DMS53 treated with DMSO at 0.1 percent for 48 hours (cell line): ENCODE measurements at regions not wholly inside any gene's neighbourhood (a gene's known extent, or its start where the extent isn't known, plus 50 kb on each side); places are given as distances from the start of the nearest gene placed in this dataset.
A peak's percentile ranks its signal among the peaks of the same experiment; 100 is the strongest.

Experiments used
- DNase-seq: peaks from one replicate; lab custom pipeline; 2025; ENCODE audit not compliant: unreplicated experiment; lab: John Stamatoyannopoulos, UW

DNA sequence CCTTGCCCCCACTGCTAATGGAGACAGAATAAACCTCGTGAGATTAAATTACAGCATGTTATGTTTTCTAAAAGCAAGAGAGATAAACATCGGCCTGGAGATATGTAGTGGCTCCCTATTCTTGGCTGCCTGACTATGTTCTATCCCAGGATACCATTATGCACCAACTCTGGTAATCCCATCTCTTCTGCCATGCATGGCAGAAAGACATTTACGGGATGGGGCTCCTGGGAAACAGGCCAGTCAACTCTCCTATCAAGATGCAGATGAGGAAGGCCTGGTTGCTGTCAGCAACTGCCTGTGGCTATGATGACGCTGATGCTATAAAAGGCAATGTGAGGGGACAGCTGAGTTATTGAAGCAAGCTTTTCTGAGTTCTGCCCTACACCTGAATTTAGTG lies 166.2 kb upstream of the VCX3A start:
- DNase-seq: no peak

DNA sequence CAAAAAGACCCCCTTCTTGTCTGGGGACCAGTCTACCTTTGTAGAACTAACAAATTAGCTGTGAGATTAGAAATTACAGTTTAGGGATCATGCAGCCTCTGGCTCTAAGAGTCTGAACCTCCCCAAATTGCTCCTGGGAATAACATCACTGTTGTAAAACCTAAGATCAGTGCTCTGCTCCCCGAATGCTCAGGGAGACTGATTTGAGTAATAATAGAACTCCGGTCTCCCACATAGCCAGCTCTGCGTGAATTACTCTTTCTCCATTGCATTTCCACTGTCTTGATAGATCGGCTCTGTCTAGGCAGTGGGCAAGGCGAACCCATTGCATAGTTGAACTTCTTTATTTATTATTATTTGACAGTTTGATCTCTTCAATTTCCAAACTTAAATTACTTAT lies 160.8 kb upstream of the VCX3A start:
- no peak for DNase-seq

DNA sequence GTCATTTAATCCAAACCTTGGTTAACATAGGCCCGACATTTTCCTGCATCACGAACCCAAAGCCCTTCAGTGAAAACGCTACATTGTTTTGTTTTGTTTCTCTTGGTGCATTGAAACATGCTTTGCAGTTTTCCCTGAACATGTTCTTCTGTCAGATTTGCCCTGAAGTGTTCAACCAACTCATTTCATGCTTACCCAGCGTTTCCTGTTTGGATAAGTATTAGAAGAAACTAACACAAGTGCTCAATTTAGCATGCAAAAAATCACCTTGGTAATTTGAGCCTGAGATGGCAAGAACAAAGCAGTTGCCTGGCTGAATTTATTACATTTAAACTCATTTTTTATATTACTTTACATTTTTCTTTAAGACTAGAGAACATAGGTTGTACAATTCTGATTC lies 160.1 kb upstream of the VCX3A start:
- DNase-seq: no peak

DNA sequence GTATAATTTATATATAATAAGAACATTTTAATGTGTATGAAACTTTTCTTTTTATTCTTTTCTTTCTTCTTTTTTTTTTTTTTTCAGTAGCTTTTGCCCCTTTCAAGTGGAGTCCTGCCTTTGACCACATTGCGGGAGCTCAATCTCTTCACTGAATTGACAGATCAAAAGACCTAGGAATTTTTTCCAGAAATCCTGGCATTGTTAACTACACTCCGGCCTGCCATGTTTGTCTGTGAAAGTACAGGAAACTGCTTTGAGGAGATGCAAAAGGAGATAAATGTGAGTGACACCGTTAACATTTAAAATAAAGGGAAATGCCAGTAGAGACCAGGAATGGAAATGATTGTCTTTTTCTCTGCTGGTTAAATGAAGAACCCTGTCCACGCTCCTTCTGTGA lies 159.3 kb upstream of the VCX3A start:
- DNase-seq: no peak

DNA sequence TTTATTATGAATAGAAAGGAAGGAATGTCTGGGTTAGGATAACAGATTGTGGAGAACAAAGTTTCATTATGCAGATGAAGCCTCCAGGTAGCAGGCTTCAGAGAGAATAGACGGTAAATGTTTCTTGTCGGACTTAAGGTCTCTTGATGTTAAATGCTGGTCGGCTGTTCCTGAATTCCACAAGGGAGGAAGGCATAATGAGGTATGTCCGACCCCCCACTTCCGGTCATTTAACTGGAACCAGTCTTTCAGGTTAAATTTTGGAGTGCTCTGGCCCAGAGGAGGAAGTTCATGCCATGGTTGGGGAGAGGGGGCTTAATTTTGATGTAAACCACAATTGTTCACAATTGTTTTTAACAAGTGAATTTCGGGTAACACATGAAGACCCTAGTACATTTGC lies 158.1 kb upstream of the VCX3A start:
- no peak for DNase-seq

DNA sequence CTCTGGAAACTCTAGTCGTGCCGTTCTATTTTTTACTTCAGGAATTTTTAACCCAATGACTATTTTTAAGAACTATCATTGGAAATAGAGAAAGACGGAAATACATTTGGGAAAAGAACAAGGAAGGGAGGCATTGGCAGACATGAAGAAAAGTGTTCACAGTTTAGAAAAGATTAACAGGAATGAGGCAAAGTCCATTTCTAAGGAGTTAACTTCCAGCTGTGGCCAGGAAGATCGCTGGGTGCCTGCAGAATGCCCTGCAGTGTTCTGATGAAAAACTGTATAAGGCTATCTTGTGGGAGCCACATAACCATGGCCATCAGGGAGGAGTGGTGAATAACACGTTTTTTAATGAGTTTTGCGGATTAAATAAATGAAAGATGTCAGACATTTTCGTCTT lies 150.6 kb upstream of the VCX3A start:
- DNase-seq: no peak

DNA sequence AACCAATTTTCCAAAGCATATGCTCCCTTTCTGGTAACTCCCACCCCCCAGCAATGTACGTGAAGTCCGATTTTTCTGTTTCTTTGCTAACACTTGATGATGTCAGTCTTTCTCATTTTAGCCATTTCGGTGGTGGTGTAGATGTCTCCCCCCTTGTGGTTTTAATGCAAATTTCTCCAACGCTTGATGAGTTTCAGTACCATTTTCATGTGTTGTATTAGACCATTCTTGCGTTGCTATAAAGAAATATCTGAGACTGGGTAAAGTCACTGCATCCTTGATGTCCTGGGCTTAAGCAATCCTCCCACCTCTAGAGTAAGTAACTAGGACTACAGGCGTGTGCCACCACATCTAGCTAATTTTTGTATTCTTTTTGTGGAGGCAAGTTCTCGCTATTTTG lies 148.4 kb upstream of the VCX3A start:
- no peak for DNase-seq

DNA sequence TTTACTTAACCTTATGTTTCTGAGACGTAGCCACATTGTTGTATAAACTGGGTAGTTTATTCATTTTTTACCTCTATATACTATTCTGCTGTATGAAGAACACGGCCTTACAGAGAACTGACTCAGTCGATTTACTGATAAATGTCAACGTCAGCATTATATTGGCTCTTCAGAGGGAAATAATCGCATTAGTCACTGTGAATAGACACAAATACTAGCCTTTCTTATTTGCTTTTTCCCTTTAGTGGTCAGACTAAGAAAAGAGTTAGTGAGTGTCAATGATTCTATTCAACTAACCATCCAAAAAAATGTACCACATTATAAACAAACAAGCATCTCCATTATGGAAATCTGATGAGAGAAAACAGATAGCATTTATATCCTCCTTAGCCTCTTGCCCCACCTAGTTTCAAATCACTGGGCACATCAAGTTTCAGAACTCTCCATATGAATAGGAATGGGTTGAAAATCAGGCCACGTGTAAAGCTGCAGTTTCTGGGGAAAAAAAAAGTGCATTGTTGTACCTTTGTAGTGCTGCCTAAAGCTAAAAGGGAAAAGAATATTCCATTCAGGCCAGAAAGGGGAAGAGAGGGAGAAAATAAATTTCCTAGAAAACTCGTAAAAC lies 146.7 kb upstream of the VCX3A start:
- no peak for DNase-seq

DNA sequence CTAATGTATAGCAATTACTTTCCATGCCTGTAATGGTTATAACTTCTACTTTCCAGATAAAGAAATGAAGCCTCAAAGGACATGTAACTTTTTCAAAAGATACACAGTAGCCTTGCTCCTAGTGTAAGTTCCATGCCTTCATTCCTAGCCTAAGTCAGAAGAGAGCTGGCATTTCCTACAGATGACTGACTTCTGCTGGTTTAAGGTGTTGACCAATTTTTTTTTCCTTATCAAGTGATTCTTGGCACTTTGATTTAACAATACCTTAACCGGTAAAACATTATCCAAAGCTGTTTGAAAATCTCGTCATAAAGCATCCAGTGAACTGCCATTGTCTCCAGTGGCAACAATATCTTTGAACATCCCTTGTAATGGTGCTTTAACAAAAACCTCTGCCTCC lies 145.1 kb upstream of the VCX3A start:
- DNase-seq: no peak

DNA sequence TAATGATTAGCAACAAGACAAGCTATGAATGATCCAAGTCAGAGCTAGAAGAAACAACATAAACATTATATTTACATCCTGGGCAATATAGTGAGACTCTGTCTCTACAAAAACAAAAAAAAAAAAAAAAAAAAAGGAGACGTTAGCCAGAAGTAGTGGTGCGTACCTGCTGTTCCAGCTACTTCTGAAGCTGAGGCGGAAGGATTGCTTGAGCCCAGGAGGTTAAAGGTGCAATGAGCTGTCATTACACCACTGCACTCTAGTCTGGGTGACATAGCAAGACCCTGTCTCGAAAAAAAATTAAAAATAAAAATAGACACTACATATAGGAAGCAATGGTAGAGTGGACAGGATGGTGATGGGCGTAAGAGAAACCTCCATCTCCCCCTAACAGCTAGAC lies 144.6 kb upstream of the VCX3A start:
- no peak for DNase-seq

DNA sequence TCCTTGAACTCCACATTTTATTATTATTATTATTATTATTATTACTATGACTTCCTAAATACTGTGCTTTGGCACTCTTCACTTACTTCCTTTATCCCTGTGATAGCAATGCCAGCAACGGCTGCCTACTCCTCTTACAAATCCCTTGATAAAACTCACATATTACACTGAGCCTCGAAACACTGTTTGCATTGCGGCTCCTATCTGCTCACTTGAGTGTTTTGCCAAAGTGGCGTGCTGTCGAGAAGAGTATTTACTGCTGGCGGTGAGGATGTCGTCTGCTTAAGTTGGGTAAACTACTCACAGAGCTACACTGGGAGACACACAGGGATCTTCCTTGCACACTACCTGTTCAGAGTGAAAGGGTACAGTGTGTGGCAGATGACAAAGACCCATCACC lies 143.4 kb upstream of the VCX3A start:
- DNase-seq: peak; percentile 19

DNA sequence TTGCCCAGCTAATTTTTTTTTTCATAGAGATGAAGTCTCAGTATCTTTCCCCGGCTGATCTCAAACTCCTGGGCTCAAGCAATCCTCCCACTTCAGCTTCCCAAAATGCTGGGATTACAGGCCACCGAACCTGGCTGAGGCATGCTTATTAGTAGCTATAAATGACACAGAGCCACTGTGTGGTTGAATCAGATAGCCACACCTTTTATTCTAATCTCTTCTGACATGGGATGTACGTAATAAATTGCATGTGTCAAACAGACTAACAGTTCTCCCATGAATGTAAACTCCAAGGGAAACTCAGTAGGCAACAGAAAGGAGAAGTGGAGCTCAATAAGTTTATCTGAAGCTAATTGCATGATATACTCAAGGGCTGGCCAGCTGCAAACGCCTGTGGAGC lies 139.8 kb upstream of the VCX3A start:
- no peak for DNase-seq

DNA sequence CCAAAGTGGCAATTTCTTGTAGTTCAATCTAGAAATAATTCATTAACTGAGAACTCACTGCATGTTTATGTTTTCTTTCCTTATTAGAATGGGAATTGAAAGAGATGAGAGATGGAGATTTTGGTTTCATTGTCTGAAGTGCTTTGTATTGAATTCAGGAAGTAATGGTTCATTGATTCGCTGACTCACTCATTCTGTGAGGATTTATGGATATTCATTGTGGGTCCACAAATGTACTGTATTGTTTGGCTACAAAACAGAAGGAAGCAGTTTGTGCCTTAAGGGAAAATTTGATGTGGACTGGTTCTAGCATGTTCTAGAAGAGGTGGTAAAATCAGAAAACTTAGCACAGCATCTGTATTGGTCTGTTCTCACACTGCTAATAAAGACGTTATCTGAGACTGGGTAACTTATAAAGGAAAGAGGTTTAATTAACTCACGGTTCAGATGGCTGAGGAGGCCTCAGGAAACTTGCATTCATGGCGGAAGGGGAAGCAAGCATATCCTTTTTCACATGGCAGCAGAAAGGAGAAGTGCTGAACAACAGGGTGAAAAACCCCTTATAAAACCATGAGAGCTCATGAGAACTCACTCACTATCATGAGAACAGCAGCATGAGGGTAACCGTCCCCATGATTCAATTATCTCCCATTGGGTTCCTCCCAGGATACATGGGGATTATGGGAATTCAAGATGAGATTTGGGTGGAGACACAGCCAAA lies 132.3 kb upstream of the VCX3A start:
- no peak for DNase-seq

DNA sequence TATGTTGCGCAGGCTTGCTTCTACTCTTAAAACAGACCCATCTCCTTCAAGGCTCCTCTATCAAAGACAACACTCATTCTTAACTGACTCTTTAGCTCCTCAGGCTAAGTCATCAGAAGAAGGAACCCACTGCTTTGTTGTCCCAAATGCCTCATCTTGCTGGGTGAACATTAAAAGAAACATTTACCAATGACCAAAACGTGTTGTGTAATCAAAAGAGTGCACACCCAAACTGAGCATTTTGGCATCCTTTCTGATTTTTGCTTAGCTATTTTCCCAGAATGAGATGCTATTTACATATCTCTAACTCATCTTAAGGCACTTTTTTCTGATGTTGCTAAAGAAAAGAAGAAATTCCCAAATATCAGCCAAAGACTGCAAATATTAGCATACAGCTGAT lies 131.7 kb upstream of the VCX3A start:
- no peak for DNase-seq

DNA sequence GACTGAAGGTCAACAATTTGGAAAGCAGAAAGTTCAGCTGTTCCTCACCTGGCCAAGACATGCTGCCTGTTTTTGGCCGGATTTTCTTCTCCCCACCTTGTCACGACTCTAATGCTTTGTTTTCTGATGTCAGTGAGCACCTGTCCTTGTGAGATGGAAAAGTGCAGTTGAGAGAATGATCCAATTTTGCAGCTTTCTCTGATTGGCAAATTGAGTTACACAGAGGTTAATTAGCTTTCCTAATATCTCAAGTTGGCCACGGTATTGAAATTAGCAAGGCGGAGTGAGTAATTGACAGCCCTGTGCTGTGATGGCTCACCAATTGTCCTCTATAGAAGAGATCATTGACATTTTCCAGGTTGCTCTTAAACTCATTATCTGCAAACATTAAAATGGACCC lies 126.8 kb upstream of the VCX3A start:
- no peak for DNase-seq

DNA sequence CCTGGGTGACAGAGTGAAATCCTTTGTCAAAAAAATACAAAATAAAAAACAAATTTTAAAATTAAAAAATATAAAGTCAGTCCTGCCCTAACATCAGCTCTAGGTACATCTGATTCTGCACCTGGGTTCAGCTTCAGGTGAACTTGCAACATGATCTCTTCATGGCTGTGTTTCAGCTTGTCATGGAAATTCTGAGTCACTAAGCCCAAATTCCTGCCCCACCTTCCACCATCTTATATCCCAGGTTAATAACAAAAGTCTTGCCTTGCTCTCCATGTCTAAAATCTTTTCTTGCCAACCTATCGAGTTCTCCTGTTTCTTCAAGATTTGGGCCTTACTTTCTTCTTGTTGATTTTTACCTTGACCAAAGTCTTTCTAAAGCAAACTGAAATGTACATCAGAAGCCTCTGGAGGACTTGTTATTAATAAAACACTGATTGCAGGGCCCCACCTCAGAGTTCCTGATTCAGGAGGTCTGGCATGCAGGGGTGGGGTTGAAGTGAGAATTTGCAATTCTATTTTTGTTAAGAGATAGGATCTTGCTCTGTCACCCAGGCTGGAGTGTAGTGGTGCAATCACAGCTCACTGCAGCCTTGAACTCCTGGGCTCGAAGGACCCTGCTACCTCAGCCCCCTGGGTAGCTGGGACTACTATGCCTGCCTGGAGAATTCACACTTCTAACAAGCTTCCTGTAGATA lies 125.8 kb upstream of the VCX3A start:
- no peak for DNase-seq

DNA sequence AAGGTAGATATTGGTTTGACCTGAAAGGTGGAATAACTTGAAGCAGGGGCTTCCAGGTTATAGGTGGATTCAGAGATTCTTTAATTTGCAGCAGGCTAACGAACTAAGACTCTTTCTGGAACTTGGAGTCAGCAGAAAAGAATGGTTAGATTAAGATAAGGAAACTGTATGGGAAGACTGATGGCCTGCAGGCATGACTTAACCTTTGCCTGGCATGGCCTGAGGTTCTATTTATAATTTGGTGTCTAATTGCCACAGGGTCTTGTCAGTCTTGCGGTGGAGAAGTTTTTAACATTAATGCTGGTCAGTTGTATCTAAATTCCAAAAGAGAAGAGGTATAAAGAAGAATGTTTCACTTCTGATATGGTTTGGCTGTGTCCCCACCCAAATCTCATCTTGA lies 110.3 kb upstream of the VCX3A start:
- no peak for DNase-seq

DNA sequence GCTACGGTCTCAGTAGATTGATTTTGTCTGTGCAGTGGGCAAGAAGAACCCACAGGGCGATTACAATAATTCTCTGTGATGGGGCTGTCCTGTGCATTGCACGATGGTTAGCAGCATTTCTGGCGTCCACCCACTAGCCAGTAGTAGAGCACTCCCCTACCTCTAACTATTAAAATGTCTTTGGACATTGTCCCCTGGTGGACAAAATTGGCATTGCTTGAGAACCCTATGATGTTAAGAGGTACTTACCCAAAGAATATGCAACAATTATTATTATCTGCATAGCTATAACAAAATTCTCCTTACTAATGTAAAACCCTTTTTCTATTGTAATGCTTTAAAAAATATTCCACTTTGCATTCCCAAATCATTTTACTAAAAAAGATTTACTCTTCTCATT lies 109.5 kb upstream of the VCX3A start:
- no peak for DNase-seq

DNA sequence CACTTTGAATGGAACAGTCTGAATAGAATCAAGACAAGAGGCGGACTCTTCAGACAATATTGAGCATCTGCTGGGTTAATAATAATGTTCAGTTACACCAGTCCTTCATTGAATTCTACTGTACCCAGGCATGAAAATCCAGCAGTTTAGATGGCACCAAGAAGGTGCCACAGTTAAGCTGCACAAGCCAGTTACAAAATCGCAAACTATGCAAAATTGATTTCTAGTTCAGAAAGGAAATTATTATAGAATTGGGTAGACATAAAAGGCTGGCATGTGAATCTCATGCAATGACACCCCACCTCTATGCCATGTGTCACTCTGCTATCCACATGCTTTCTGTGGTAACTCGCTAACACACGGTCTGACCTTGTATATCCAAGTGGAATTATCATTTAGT lies 105.8 kb upstream of the VCX3A start:
- DNase-seq: no peak

DNA sequence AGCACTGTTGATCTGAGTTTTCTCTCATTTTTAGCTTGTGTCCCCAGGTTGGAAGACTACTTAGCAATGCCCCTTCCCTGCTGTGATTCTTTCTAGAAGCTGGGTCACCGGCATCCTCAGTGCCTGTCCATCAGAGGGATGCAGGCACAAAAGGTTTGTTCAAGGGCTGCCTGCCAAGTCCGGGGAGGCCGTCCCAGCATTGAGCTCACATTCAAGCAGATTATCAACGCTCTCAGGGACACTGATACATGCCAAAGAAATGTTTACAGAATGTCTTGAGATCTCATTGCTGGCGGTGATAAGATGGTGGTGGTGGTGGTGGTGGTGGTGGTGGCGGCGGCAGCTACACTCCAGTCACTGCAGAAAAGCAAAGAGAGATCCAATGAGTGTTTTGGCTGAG lies 79.6 kb upstream of the VCX3A start:
- DNase-seq: no peak

DNA sequence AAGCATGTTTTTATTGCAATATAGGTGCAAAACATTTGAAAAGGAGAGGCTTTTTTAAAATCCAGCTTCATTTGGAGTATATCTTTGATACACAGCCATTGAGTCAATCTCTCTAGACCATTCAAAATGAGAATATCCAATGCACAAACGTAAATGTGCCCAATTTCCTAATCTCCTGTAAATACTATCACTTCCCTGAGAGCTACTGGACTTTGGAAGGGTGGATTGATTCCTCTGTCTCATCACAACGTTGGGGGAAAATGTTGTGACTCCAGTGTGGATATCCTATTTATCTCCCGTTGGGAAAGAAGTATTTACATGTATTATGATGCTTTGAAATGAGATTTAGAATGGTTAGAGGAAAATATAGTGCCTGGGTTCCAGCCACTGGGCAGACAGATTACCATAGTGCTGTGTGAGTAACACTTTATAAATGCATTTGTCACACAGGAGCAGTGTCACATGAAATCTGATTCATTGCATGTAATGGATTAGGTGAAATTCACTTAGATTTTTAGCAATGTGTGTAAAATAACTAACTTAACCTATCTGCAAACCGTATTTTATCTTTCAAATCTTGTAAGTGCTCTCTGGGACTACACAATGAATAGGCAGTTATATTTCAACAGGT lies 64.4 kb upstream of the VCX3A start:
- no peak for DNase-seq
